ENCODE measurements at regions not wholly inside any gene's neighbourhood (a gene's known extent, or its start where the extent isn't known, plus 50 kb on each side); places are given as distances from the start of the nearest gene placed in this dataset.

- TF ChIP-seq, protein P1, sequence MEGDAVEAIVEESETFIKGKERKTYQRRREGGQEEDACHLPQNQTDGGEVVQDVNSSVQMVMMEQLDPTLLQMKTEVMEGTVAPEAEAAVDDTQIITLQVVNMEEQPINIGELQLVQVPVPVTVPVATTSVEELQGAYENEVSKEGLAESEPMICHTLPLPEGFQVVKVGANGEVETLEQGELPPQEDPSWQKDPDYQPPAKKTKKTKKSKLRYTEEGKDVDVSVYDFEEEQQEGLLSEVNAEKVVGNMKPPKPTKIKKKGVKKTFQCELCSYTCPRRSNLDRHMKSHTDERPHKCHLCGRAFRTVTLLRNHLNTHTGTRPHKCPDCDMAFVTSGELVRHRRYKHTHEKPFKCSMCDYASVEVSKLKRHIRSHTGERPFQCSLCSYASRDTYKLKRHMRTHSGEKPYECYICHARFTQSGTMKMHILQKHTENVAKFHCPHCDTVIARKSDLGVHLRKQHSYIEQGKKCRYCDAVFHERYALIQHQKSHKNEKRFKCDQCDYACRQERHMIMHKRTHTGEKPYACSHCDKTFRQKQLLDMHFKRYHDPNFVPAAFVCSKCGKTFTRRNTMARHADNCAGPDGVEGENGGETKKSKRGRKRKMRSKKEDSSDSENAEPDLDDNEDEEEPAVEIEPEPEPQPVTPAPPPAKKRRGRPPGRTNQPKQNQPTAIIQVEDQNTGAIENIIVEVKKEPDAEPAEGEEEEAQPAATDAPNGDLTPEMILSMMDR (IDR thresholded peaks at IDR 0.05; ENCODE audit: insufficient read depth, low read depth, low read length): no peak
- no peak for TF ChIP-seq EZH2 (IDR thresholded peaks at IDR 0.05; ENCODE audit: insufficient read depth, low read length)
Observed at GRCh38 chr4:53895137-53895536, 169.3 kb downstream of the CHIC2 start.
